ENCODE measurements at regions not wholly inside any gene's neighbourhood (a gene's known extent, or its start where the extent isn't known, plus 50 kb on each side); places are given as distances from the start of the nearest gene placed in this dataset.

- no peak for DNase-seq
Observed at GRCh38 chr4:128524311-128524710, 236.7 kb upstream of the PGRMC2 start.

GRCh38 chr4:128521648-128522111 lies 234.1 kb upstream of the PGRMC2 start:
- no peak for DNase-seq

GRCh38 chr4:128521156-128521555 lies 233.5 kb upstream of the PGRMC2 start:
- DNase-seq: no peak

- peak; percentile 59 for DNase-seq
Observed at GRCh38 chr4:128519163-128519830, 231.7 kb upstream of the PGRMC2 start.

GRCh38 chr4:128517739-128518510 lies 230.3 kb upstream of the PGRMC2 start:
- DNase-seq: no peak

GRCh38 chr4:128517096-128517738 lies 229.6 kb upstream of the PGRMC2 start:
- DNase-seq: no peak

- no peak for DNase-seq
Observed at GRCh38 chr4:128516301-128516969, 228.8 kb upstream of the PGRMC2 start.

- DNase-seq: no peak
Observed at GRCh38 chr4:128513664-128514484, 226.3 kb upstream of the PGRMC2 start.

GRCh38 chr4:128512767-128513322 lies 225.2 kb upstream of the PGRMC2 start:
- no peak for DNase-seq

GRCh38 chr4:128512161-128512560 lies 224.5 kb upstream of the PGRMC2 start:
- DNase-seq: no peak

- DNase-seq: no peak
Observed at GRCh38 chr4:128510850-128511249, 223.2 kb upstream of the PGRMC2 start.

- no peak for DNase-seq
Observed at GRCh38 chr4:128502818-128503527, 215.4 kb upstream of the PGRMC2 start.

GRCh38 chr4:128501239-128501638 lies 213.6 kb upstream of the PGRMC2 start:
- no peak for DNase-seq

GRCh38 chr4:128488055-128488705 lies 200.6 kb upstream of the PGRMC2 start:
- no peak for DNase-seq

- no peak for DNase-seq
Observed at GRCh38 chr4:128484896-128485295, 197.3 kb upstream of the PGRMC2 start.

- DNase-seq: no peak
Observed at GRCh38 chr4:128483816-128484215, 196.2 kb upstream of the PGRMC2 start.

- DNase-seq: no peak
Observed at GRCh38 chr4:128483041-128483440, 195.4 kb upstream of the PGRMC2 start.

GRCh38 chr4:128481752-128482480 lies 194.3 kb upstream of the PGRMC2 start:
- no peak for DNase-seq

- no peak for DNase-seq
Observed at GRCh38 chr4:128480945-128481344, 193.3 kb upstream of the PGRMC2 start.

- DNase-seq: no peak
Observed at GRCh38 chr4:128477540-128477939, 189.9 kb upstream of the PGRMC2 start.
